ENCODE measurements at regions not wholly inside any gene's neighbourhood (a gene's known extent, or its start where the extent isn't known, plus 50 kb on each side); places are given as distances from the start of the nearest gene placed in this dataset.

GRCh38 chr9:73553295-73553694, 401.6 kb downstream of the ANXA1 start:
- no peak for DNase-seq
- POLR2A ChIA-PET, result no interaction called here
- no peak overlapping the region for H2AFZ ChIP-seq (ENCODE audit: low read depth)
- no peaks in the 10 kb centered on the region for H3K27me3 ChIP-seq (ENCODE audit: insufficient read depth)
- no peak overlapping the region for H3K9ac ChIP-seq
- 24% methylated on average over 3 of the region's 3 CpGs for WGBS (ENCODE audit: low lambda C conversion rate)
- no peaks in the 10 kb centered on the region for H3F3A ChIP-seq (replicated peaks; ENCODE audit: insufficient read depth)
- peaks cover 0 to 2% of the 10 kb centered on the region in 2 experiments; a peak in 1 of 4 replicates for H3K4me1 ChIP-seq (ENCODE audit: control insufficient read depth in 1 of 2, insufficient read depth in 2 of 2, low read depth in 1 of 2, low read length in 1 of 2)
- H3K27ac ChIP-seq (ENCODE audit: low read depth in 2 of 2, low read length in 1 of 2), result no peak overlapping the region
- H3K4me3 ChIP-seq (ENCODE audit: low read depth in 2 of 2, low read length in 1 of 2), result no peak overlapping the region
- H3K4me2 ChIP-seq, result no peak overlapping the region
- no peaks in the 10 kb centered on the region for H4K20me1 ChIP-seq (ENCODE audit: insufficient read depth)
- H3K36me3 ChIP-seq (replicated peaks in 1 of 2; ENCODE audit: control insufficient read depth in 1 of 2, insufficient read depth in 2 of 2, low read length in 1 of 2), result no peaks in the 10 kb centered on the region
- no peaks in the 10 kb centered on the region; the same call in 1 of the 2 replicates for H3K79me2 ChIP-seq (ENCODE audit: insufficient read depth)
- CTCF ChIA-PET, result no interaction called here
- no peaks in the 10 kb centered on the region for H3K9me2 ChIP-seq
- no peak for TF ChIP-seq TCF12 (IDR thresholded peaks at IDR 0.05)
- no peak for TF ChIP-seq GABPA (IDR thresholded peaks at IDR 0.05; ENCODE audit: low read depth)
- TF ChIP-seq JUND (IDR thresholded peaks at IDR 0.05), result no peak
- TF ChIP-seq YY1 (IDR thresholded peaks at IDR 0.05; ENCODE audit: low read depth), result no peak
- no peak for TF ChIP-seq NFIC (IDR thresholded peaks at IDR 0.05; ENCODE audit: borderline replicate concordance)
- no peak for TF ChIP-seq FOXM1 (IDR thresholded peaks at IDR 0.05; ENCODE audit: low read depth)
- no peak for TF ChIP-seq MAX (IDR thresholded peaks at IDR 0.05; ENCODE audit: low read depth)
- TF ChIP-seq, protein P1, sequence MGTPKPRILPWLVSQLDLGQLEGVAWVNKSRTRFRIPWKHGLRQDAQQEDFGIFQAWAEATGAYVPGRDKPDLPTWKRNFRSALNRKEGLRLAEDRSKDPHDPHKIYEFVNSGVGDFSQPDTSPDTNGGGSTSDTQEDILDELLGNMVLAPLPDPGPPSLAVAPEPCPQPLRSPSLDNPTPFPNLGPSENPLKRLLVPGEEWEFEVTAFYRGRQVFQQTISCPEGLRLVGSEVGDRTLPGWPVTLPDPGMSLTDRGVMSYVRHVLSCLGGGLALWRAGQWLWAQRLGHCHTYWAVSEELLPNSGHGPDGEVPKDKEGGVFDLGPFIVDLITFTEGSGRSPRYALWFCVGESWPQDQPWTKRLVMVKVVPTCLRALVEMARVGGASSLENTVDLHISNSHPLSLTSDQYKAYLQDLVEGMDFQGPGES (IDR thresholded peaks at IDR 0.05; ENCODE audit: low read depth, low read length), result no peak
- no peak for TF ChIP-seq NRF1 (IDR thresholded peaks at IDR 0.05; ENCODE audit: low read depth, low read length)
- TF ChIP-seq TAF1 (IDR thresholded peaks at IDR 0.05; ENCODE audit: borderline replicate concordance, low read depth, low read length), result no peak
- TF ChIP-seq SIN3A (IDR thresholded peaks at IDR 0.05; ENCODE audit: borderline replicate concordance, low read depth, low read length), result no peak
- no peak for TF ChIP-seq GATA2 (CRISPR knock-in tag; IDR thresholded peaks at IDR 0.05)
- TF ChIP-seq MEF2A (IDR thresholded peaks at IDR 0.05; ENCODE audit: borderline replicate concordance, low read depth), result no peak
- no peaks in the 10 kb centered on the region for H3K9me3 ChIP-seq

- H3K4me3 ChIP-seq (ENCODE audit: low read depth in 2 of 2, low read length in 1 of 2), result no peak overlapping the region
- no peak for DNase-seq
- H3K9me2 ChIP-seq, result peaks cover 3% of the 10 kb centered on the region; the same call in 1 of the 2 replicates
- no peaks in the 10 kb centered on the region for H3K36me3 ChIP-seq (replicated peaks in 1 of 2; ENCODE audit: control insufficient read depth in 1 of 2, insufficient read depth in 2 of 2, low read length in 1 of 2)
- CTCF ChIA-PET, result interaction anchor here (0.7 to 1.1 kb wide), 2 partner anchors 14 to 985 kb away, joined by 3 read pairs; no protein-coding TSS in a partner anchor
- no peaks in the 10 kb centered on the region for H3K9me3 ChIP-seq
- H3K27me3 ChIP-seq (ENCODE audit: insufficient read depth), result no peaks in the 10 kb centered on the region
- H2AFZ ChIP-seq (ENCODE audit: low read depth), result no peak overlapping the region
- TF ChIP-seq GATA2 (CRISPR knock-in tag; IDR thresholded peaks at IDR 0.05) (peak; percentile 73), GABPA (IDR thresholded peaks at IDR 0.05; ENCODE audit: low read depth) (no peak), USF2 (IDR thresholded peaks at IDR 0.05; ENCODE audit: borderline replicate concordance, low read depth, low read length) (no peak)
- H3K79me2 ChIP-seq (ENCODE audit: insufficient read depth), result no peaks in the 10 kb centered on the region; the same call in 1 of the 2 replicates
- no peak overlapping the region for H3K9ac ChIP-seq
- H3K4me2 ChIP-seq, result no peak overlapping the region
- no peaks in the 10 kb centered on the region for H4K20me1 ChIP-seq (ENCODE audit: insufficient read depth)
- POLR2A ChIA-PET, result interaction anchor here (0.6 kb wide), 1 partner anchor 1040 kb away, joined by 3 read pairs; no protein-coding TSS in a partner anchor
- H3K4me1 ChIP-seq (ENCODE audit: control insufficient read depth in 1 of 2, insufficient read depth in 2 of 2, low read depth in 1 of 2, low read length in 1 of 2), result peaks cover 0 to 3% of the 10 kb centered on the region in 2 experiments; a peak in 1 of 4 replicates
- H3K27ac ChIP-seq (ENCODE audit: low read depth in 2 of 2, low read length in 1 of 2), result no peak overlapping the region
- H3F3A ChIP-seq (replicated peaks; ENCODE audit: insufficient read depth), result no peaks in the 10 kb centered on the region
Measured at GRCh38 chr9:73558471-73558870, 406.8 kb downstream of the ANXA1 start.

Measured in SK-N-SH (cell line).